KG1 (cell line): ENCODE measurements at regions not wholly inside any gene's neighbourhood (a gene's known extent, or its start where the extent isn't known, plus 50 kb on each side); places are given as distances from the start of the nearest gene placed in this dataset.

Source experiments
- DNase-seq: peaks from one replicate; lab custom pipeline; 2025; lab: John Stamatoyannopoulos, UW

DNA sequence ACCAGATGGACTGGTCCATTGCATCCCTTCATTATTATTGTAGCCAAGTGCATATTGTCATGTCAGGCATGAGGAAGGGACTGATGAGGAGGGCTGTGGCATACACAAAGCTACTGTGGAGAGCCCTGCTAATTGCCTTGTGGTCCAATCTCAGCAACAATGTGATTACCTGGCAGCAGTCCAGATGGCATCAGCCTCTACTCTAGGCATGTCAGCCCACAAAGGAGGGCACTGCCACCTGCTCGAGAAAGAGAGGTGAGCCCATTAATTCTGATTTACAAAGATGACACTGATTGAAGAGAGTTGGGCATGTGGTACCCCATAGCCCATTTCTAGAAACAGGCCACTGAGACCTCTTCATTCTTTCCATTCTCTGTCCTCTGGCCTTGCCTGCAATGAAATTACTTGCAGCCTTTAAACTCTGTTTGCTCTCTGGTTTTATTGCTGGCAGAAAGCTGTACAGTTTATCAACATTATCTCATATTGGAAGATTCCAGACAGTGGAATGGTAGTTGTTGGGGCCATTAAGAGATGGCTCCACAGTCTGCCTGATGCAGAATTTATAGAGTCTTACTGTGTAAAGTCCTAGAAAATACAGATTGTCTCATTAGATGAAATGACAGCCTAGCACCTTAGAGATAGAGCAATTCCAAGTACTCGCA, 307.7 kb downstream of the ARPP21 start:
- DNase-seq: no peak

DNA sequence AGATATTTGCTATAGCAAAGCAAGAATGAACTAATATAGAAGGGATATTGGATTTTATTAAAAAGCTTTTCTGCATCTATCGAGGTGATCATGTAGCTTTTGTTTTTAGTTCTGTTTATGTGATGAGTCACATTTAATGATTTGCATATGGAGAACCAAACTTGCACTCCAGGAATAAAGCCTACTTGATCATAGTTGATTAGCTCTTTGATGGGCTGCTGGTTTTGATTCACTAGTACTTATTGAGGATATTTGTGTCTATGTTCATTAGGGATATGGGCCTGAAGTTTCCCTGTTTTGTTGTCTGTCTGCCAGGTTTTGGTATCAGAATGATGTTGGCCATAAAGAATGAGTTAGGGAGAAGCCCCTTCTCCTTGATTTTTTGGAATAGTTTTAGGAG, 310.7 kb downstream of the ARPP21 start:
- no peak for DNase-seq

GRCh38 chr3:35954413-35954812, 315.1 kb downstream of the ARPP21 start:
- no peak for DNase-seq

GRCh38 chr3:35965908-35966307, 326.6 kb downstream of the ARPP21 start:
- peak; percentile 16 for DNase-seq

GRCh38 chr3:35966629-35967464, 327.5 kb downstream of the ARPP21 start:
- DNase-seq: no peak

DNA sequence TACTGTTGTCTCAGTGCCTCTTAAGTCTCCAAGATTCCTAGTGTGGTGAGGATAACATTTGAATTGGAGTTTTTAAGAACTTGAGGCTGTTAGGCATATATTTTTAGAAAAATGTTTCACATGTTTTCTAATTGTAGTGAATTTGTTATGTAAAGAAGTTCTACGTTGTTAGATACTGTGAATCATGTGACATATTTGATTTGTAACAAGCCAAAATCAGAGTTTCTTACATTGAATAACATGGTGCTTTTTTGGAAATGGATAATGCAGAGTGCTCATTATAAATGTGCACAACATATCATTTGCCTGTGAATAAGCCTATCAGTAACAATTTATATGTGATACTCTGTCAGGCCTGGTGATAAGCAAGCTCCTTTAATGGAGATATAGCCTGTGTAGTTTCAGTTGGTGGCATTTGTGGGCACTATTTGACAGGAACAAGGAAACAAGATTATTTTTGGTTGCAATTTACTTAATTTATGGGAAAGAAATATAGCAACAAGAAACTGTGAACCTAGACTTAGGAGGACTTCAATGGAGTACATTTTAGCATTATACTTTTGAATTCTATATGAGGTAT, 328.8 kb downstream of the ARPP21 start:
- DNase-seq: no peak

GRCh38 chr3:35969406-35969805, 330.1 kb downstream of the ARPP21 start:
- DNase-seq: no peak

DNA sequence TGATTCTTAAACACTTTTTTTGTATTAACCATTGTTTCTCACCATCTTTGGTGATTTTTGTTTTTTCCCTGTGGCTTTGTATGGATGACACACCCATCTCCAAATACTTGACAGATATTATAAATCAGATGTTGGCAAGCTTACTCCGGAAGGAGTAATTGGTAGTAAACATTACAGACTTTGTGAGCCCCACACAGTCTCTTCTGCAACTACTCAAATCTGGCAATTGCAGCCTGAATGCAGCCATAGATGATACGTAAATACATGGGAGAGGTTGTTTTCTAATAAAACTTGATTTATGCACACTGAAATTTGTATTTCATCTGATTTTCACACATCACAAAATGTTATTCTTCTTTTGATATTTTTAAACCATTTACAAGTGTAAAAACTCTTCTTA, 331.5 kb downstream of the ARPP21 start:
- no peak for DNase-seq

DNA sequence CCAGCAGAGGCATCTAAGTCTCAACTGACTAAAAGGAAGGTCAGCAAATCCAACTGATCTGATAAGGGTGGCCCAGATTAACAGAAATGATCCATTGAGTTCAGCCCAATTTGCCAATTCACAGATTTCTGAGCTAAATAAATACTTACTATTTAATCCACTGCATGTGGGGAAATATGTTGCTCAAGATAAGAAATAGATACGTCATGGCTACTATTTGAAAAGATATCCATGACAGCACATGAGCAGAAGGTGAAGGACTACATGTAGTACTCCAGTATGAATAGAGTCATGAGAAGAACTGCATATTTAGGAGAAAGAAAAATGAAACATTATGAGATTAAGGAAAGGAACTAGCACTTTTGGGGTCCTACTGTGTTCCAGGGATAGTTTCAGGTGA, 332.4 kb downstream of the ARPP21 start:
- DNase-seq: no peak

DNA sequence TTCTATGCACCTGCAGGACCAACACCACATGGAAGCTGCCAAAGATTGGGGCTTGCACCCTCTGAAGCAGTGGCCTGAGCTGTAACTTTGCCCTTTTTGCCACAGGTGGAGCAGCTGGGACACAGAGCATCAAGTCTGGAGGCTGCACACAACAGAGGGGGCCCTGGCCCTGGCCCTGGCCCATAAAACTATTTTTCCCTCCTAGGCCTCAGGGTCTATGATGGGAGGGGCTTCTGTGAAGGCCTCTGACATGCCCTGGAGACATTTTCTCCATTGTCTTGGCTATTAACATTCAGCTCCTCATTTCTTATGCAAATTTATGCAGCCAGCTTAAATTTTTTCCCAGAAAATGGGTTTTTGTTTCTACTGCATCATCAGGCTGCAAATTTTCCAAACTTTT, 335.5 kb downstream of the ARPP21 start:
- DNase-seq: no peak

DNA sequence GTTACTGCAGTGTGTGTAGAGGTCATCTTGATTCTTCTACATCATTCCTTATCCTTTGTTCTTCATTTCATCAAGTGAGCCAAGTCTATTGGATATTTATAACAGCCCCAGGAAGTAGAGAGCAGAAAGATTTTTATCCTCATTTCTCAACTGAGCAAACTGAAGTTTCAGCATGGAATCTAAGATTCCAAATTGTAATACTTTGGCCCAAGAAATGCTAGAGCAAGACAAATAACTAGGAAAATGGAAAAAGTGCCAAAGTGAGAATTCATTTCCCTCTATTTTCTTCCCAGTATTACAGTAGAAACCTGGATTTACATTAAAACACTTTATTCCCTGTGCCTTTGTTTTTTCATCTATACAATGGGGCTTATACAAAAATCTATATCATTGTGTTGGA, 346.8 kb downstream of the ARPP21 start:
- DNase-seq: no peak

DNA sequence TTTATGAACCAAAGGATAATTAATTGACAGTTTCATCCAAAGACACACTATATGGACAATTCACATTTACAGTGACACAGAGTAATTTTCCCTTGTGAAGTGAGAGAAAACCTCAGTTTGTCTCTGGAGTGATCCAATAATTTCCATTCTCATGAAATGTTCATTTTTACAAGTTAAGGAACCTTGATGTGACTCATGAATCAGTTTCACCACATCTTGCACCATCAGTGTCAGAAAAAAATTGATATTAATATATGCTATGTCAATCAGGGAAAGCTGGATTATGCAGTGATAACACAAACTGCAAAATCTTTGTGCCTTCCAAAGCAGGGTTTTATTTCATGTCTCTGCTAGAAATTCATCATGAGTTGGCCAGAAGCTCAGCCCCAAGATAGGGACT, 348.1 kb downstream of the ARPP21 start:
- no peak for DNase-seq

GRCh38 chr3:35992041-35992440, 352.7 kb downstream of the ARPP21 start:
- no peak for DNase-seq

DNA sequence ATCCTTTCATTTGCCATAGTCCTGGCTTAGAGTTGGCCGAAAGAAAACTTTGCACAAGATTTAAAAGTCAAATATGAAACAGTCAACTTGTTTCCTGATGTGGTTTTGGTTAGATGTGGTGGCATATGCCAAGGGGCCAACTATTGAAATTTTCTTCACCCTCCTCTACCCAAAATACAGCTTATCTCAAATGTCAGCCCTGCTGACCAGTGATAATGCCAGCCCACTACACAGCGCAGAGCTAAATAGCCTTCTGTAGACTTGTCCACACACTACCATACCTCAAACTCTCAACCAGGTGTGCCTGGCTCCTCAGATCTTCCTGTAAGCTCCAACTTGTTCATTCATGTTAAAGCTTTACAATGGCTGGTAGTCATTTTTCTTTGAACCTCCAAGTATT, 368.5 kb upstream of the STAC start:
- DNase-seq: no peak

DNA sequence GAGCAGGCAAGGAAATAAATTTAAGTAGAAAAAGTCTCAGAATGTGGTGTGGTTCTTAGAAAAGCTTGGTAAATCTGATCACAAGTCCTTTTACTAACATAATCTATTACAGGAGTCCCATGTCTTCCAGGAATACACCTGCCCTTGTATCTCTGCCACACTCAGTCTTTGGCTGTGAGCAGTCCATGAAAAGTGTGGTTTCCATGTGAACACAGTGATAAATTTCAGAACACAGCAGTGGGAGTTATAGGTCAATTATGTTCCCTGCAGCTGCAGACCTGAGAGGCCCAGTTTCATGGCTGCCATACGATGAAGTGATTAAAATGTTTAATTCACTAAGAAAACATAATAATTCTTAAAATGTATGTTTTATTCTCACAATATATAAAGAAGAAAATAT, 366.9 kb upstream of the STAC start:
- DNase-seq: no peak

- no peak for DNase-seq
Measured at GRCh38 chr3:36025232-36025631, 355.1 kb upstream of the STAC start.

DNA sequence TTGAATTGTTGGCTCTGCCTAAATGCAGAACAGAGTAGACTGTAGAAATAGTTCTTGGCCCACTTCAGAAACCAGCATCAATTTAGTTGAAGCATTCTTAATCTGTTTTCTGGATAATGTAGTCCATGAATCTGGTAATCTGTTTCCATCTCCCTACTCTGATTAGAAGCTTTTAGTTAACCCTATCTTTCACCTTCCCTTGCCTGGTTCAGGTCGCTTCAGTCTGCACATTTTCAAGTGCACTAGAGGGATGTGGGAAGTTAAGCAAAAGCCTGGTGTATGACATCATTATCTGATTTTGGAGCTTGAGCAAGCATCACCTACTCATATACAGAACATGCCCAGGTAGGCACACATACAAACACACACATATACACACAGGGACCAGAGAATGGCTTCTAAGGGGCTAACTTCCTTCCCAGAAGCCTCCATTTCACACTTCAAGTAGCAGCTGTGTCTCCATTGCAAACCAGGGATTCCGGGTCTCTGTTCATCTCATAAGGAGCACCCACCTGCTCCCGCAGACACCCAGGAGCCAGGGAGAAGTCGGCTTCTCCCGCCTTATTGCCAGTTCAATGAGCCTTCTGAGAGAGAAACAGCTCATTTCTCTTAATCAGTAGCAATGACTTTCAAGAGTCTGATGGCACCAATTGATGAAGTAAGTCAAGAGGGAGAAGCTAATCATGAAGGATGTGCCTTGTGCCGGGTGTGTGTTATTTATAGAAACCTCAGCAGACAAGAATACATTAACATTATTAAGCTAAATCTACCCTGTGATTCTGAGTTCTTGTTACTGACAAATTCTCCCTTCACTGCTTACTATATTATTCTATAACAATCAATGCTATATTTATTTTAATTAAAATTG, 347.9 kb upstream of the STAC start:
- DNase-seq: no peak

DNA sequence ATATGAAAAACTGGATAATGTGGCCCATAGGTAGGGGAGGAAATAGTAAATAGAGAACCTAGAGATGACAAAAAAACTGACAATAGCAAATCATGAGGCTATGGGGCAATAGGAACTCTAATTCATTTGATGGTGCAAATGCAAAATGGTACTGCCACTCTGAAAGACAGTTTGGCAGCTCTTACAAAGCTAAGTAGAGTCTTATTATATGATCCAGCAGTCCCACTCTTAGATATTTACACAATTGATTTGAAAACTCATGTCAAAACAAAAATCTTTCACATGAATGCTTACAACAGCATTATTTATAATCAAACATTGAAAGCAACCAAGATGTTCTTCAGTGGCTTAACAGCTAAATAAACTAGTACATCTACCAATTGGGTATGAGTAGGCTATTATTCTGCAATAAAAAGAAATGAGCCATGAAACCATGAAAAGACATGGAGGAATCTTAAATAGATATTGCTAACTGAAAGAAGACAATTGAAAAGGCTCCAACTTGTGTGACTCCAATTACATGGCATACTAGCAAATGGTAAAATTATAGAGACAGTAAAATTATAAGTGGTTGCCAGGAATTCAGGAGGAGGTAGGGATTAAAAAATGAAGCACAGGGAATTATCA, 321.8 kb upstream of the STAC start:
- DNase-seq: no peak

- no peak for DNase-seq
Measured at GRCh38 chr3:36060950-36061349, 319.4 kb upstream of the STAC start.

- no peak for DNase-seq
Measured at GRCh38 chr3:36063992-36064391, 316.3 kb upstream of the STAC start.

DNA sequence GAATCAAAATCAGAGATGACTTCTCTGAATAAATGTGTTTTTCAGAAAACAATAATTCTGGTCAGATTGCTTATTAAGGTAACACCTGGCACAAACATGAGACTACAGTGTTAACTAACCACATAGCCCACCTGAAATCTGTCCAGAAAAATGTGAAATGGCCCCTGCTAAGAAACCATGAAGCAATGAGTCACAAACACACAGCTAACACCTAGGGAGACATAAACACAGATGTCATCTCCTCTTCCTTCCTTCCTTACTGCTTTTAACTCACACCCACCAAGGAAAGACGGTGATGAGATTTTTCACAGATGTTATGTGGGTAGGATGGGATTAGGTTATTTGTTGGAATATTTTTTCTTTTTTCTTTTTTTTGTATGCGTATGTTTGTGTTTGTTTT, 315.0 kb upstream of the STAC start:
- no peak for DNase-seq

GRCh38 chr3:36075491-36075890, 304.8 kb upstream of the STAC start:
- no peak for DNase-seq
